ENCODE measurements at regions not wholly inside any gene's neighbourhood (a gene's known extent, or its start where the extent isn't known, plus 50 kb on each side); places are given as distances from the start of the nearest gene placed in this dataset.
A peak's percentile ranks its signal among the peaks of the same experiment; 100 is the strongest.

DNA sequence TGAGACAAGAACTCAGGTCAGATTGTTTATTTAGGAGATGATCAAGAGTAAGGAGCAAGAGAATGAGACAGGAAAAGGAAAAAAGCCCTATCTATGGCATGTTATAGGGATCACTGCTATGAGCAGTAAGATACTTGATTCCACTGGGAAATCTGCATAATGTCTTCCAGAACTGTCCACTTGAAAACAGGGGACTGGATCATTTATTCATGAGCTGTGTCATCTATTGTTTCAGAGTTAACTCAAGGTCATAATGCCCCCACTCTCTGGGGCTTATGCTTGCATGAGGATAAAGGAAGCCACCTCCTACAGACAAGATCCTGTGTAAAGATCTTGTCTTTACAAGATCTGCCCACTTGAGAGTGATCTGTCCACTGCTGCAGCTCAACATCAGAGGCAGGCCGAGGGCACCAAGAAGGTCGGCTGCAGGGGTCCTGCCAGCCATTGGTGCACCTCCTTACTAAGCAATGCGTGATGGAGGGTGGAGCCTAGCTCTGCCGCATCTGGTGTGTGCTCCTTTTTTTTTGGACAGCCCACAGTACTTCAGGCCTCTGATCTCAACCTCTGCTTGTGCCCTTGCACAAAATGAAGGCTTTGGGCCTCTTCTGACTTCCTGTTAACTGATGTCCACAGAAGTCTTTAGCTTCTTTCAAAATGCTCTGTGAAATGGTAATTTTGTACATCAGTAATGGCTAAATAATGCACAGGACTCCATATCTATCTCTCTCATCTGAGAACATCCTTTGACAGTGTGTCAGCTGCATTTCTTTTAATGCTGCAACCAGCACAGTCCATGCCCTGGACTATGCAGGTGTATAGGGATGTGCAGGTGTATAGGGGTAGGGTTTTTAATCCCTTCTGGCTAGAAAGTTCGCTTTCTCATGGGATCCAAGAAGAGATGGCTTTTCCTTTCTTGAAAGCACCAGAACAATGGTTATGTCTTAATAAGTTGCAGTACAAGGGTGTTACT lies 95.9 kb upstream of the TRPC3 start:
- DNase-seq (no peak), ATAC-seq (no peak)
- WGBS, 4 donors, result 80 to 90% (median 82%) methylated on average over 4 to 5 of the region's 5 CpGs

DNA sequence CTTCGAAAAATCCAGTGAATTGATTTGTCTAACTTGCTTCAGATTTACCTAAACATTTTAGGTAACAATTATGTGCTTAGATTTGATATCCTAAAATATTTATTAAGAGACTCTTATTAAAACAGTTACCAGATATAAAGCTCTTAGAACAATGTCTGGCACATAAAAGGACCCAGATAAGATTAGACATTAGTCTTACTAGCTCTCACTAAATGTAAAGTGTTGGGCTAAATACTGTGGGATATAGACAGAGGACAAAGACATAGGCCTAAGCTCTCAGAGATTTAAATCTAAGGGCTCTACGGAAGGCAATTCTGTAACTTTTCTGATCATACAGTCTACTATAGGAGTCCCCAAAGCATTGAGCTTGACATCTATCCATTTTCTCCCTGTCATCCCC lies 94.4 kb upstream of the TRPC3 start:
- H3K4me3 ChIP-seq, result no peak overlapping the region
- H3K9me3 ChIP-seq, result peaks cover 0 to 13% (median 0%) of the 10 kb centered on the region in 12 donors
- H3K27me3 ChIP-seq, result no peaks in the 10 kb centered on the region
- no peak for DNase-seq
- no peaks in the 10 kb centered on the region for H3K36me3 ChIP-seq
- peaks cover 0 to 4% (median 0%) of the 10 kb centered on the region in 12 donors for H3K4me1 ChIP-seq
- TF ChIP-seq, protein P1, sequence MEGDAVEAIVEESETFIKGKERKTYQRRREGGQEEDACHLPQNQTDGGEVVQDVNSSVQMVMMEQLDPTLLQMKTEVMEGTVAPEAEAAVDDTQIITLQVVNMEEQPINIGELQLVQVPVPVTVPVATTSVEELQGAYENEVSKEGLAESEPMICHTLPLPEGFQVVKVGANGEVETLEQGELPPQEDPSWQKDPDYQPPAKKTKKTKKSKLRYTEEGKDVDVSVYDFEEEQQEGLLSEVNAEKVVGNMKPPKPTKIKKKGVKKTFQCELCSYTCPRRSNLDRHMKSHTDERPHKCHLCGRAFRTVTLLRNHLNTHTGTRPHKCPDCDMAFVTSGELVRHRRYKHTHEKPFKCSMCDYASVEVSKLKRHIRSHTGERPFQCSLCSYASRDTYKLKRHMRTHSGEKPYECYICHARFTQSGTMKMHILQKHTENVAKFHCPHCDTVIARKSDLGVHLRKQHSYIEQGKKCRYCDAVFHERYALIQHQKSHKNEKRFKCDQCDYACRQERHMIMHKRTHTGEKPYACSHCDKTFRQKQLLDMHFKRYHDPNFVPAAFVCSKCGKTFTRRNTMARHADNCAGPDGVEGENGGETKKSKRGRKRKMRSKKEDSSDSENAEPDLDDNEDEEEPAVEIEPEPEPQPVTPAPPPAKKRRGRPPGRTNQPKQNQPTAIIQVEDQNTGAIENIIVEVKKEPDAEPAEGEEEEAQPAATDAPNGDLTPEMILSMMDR (IDR thresholded peaks at IDR 0.05), result no peak
- no peak for TF ChIP-seq POLR2A (IDR thresholded peaks at IDR 0.05)
- intact Hi-C loops (cut with DNase I), result no loop called here
- 80 to 95% (median 81%) methylated on average over 2 of the region's 2 CpGs for WGBS, 4 donors
- no peak overlapping the region for H3K27ac ChIP-seq
- no peak for ATAC-seq

More for the DNA sequence above, 95.9 kb upstream of the TRPC3 start:
- H3K27ac ChIP-seq, result no peak overlapping the region
- H3K36me3 ChIP-seq, result no peaks in the 10 kb centered on the region
- H3K4me1 ChIP-seq, result no peaks in the 10 kb centered on the region
- intact Hi-C loops (cut with DNase I), result no loop called here
- H3K4me3 ChIP-seq, result no peak overlapping the region
- no peak for TF ChIP-seq POLR2A (IDR thresholded peaks at IDR 0.05)
- no peaks in the 10 kb centered on the region for H3K27me3 ChIP-seq
- peaks cover 0 to 13% (median 0%) of the 10 kb centered on the region in 12 donors for H3K9me3 ChIP-seq

DNA sequence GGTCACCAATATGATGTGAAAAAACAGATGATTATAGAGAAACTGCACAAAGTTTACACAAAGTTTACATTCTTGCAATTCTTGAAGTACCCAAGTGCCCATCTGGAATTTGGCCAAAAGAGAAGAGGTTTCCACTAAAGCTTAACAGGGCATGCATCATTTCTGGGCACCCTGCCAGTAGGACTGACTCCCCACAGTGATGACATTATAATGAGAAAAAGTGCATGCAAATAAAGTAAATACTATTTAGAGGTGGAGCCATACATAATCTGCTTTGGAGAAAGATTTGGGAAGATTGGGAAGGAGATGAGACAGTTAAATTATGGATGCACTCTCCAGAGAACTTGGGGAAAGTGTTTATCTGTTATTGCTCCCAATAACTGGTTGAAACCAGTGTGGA lies 93.7 kb upstream of the TRPC3 start:
- intact Hi-C loops (cut with DNase I), result no loop called here
- Histone ChIP-seq H3K27ac (no peak overlapping the region), H3K36me3 (no peaks in the 10 kb centered on the region), H3K4me1 (peaks cover 0 to 9% (median 0%) of the 10 kb centered on the region in 12 donors), H3K27me3 (no peaks in the 10 kb centered on the region), H3K9me3 (peaks cover 0 to 13% (median 0%) of the 10 kb centered on the region in 12 donors), H3K4me3 (no peak overlapping the region)
- peak in 1 of 5 donors; percentile 36 for DNase-seq
- TF ChIP-seq, protein P1 (IDR thresholded peaks at IDR 0.05), result no peak
- no peak for TF ChIP-seq POLR2A (IDR thresholded peaks at IDR 0.05)
- no peak for ATAC-seq

DNA sequence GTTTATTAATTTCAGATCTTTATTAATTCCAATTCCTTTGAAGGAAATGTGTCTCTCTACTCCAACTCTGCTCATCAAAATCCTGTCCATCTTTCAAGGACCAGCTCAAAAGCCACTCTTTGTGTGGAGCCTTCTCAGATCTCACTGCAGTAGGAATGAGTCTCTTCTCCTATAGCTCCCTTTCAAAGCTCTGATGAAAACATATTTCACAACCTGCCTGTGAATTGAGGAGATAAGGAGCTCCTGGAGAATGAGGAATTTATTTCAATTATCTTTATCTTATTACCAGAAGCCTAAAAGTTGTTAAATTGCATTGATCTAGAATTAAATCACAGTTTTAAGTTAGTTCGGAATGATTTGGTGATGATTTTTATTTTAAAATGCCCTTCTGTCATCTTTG lies 92.6 kb upstream of the TRPC3 start:
- peaks cover 0 to 9% (median 0%) of the 10 kb centered on the region in 12 donors for H3K4me1 ChIP-seq
- H3K4me3 ChIP-seq, result no peak overlapping the region
- intact Hi-C loops (cut with DNase I), result no loop called here
- H3K27me3 ChIP-seq, result no peaks in the 10 kb centered on the region
- WGBS, 4 donors, result 81 to 96% (median 91%) methylated on average over 1 of the region's 1 CpG
- TF ChIP-seq, protein P1 (IDR thresholded peaks at IDR 0.05), result no peak
- TF ChIP-seq POLR2A (IDR thresholded peaks at IDR 0.05), result no peak
- H3K27ac ChIP-seq, result no peak overlapping the region
- no peak for ATAC-seq
- peaks cover 0 to 13% (median 0%) of the 10 kb centered on the region in 12 donors for H3K9me3 ChIP-seq
- no peak for DNase-seq
- no peaks in the 10 kb centered on the region for H3K36me3 ChIP-seq

Data from heart left ventricle (tissue), 16 donors.